Panc1 (cell line): ENCODE measurements at regions not wholly inside any gene's neighbourhood (a gene's known extent, or its start where the extent isn't known, plus 50 kb on each side); places are given as distances from the start of the nearest gene placed in this dataset.

Source experiments
- ATAC-seq: fragments of 200-7000 bp; cut with Tn5 transposase; 2 replicates; pipeline ENCODE4 v1.9.1; 2020; ENCODE audit warnings: mild to moderate bottlenecking, moderate library complexity
- BruUV-seq: library from RNA; stranded (reverse); fragments of 400-500 nt; replicated peaks from 2 replicates; lab custom pipeline; 2021; lab: Mats Ljungman, UMichigan
- CTCF ChIA-PET: fragments of 300-600 bp; sonication (Branson Sonifier 250); formaldehyde crosslinking; loops from one replicate; lab custom pipeline; 2022; ENCODE audit warnings: antibody characterized with exemption; lab: Charles Lee
- POLR2A ChIA-PET: fragments of 300-600 bp; sonication (Branson Sonifier 250); formaldehyde crosslinking; loops from one replicate; lab custom pipeline; 2022; ENCODE audit warnings: antibody characterized with exemption; lab: Charles Lee
- DNase-seq: peaks from one replicate; pipeline ENCODE4 v3.0.0-alpha.2; 2010; ENCODE audit warnings: low read depth, low spot score
- H3K27ac ChIP-seq: 2 replicates; pipeline ENCODE4 v1.5.1; 2011; ENCODE audit warnings: mild to moderate bottlenecking, low read length, inconsistent platforms
- H3K27me3 ChIP-seq: fragments of 200-500 bp; sonication (Bioruptor generic); 2 replicates; pipeline ENCODE4 v1.6.0; 2014; ENCODE audit warnings: low read length, inconsistent platforms; ENCODE audit not compliant: control insufficient read depth, insufficient read depth
- H3K36me3 ChIP-seq: fragments of 200-500 bp; sonication (Bioruptor generic); 2 replicates; pipeline ENCODE4 v1.5.1; 2014; ENCODE audit warnings: inconsistent platforms, mild to moderate bottlenecking, low read length, moderate library complexity; ENCODE audit not compliant: control insufficient read depth, insufficient read depth
- H3K4me1 ChIP-seq: 2 replicates; pipeline ENCODE4 v1.5.1; 2011; ENCODE audit warnings: inconsistent platforms, mild to moderate bottlenecking, low read length, moderate library complexity; ENCODE audit not compliant: control insufficient read depth, insufficient read depth
- H3K4me3 ChIP-seq, 2 experiments: 2 replicates each; pipeline ENCODE4 v1.5.1; 2011 to 2012; ENCODE audit warnings: low read depth in 2 of 2, low read length in 2 of 2, mild to moderate bottlenecking in 2 of 2, inconsistent platforms in 1 of 2, moderate library complexity in 1 of 2
- H3K9me3 ChIP-seq: fragments of 200-500 bp; sonication (Bioruptor generic); 2 replicates; pipeline ENCODE4 v1.5.1; 2014; ENCODE audit warnings: low read depth, mild to moderate bottlenecking, inconsistent platforms, low read length, moderate library complexity; ENCODE audit not compliant: control insufficient read depth, insufficient read depth
- POLR2AphosphoS5 ChIP-seq: IDR thresholded peaks from 2 replicates; pipeline ENCODE4 v1.6.1; 2012; ENCODE audit warnings: mild to moderate bottlenecking, low read depth, low read length, moderate library complexity
- SIN3A ChIP-seq: IDR thresholded peaks from 2 replicates; pipeline ENCODE4 v1.6.1; 2012; ENCODE audit warnings: low read depth, mild to moderate bottlenecking, low read length, moderate library complexity, borderline replicate concordance; ENCODE audit not compliant: insufficient read depth
- TCF7L2 ChIP-seq: IDR thresholded peaks from 2 replicates; pipeline ENCODE4 v1.6.1; 2011; ENCODE audit warnings: mild to moderate bottlenecking, low read depth, low read length, inconsistent platforms
- in situ Hi-C: cut with HindIII; loops from 2 replicates; pipeline ENCODE4 v1.10.0; 2016; ENCODE audit warnings: low sequenced_read_pairs, low pct_unique_long_range_greater_than_20kb
- intact Hi-C: fragments of 100-400 bp; cut with micrococcal nuclease; formaldehyde crosslinking; loops from one replicate; pipeline ENCODE4 v1.10.0; 2022; ENCODE audit not compliant: unreplicated experiment
- TF ChIP-seq, protein P1 (sequence below): fragments of 450-650 bp; IDR thresholded peaks from 2 replicates; pipeline ENCODE4 v1.5.1; 2017; ENCODE audit warnings: mild to moderate bottlenecking
- TF ChIP-seq, protein P2 (sequence below), 2 experiments: IDR thresholded peaks; 2 replicates each; pipeline ENCODE4 v1.6.1; 2011 to 2012; ENCODE audit warnings: low read depth in 2 of 2, control low read depth in 1 of 2, low read length in 1 of 2, mild to moderate bottlenecking in 1 of 2, moderate library complexity in 1 of 2; ENCODE audit not compliant: insufficient read depth in 1 of 2

DNA sequence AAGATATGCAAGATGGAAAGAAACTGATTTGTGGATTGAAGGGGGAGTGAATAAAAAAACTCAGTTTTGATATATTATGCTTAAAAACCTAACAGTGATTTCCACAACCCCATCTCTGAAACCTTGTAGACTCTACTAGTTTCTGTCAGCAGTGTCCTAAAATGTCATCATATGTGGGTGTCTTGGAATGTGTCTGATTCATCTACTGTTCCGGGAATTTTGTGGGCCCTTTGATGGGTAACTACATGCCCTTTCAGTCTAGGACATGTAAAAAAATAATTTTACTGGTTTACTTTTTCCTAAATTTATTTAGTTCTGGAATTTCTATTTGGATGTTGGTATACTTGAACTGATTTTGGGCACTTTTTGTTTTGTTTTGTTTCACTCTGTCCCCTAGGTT is 118.9 kb upstream of the NMUR2 start:
- H3K4me3 ChIP-seq: no peak overlapping the region
- no peaks in the 10 kb centered on the region for H3K27me3 ChIP-seq
- no peak for ATAC-seq
- DNase-seq: no peak
- intact Hi-C loops (no loop called here), in situ Hi-C loops (no loop called here)
- TF ChIP-seq POLR2AphosphoS5 (no peak), SIN3A (no peak), TCF7L2 (no peak)
- TF ChIP-seq, protein P1, sequence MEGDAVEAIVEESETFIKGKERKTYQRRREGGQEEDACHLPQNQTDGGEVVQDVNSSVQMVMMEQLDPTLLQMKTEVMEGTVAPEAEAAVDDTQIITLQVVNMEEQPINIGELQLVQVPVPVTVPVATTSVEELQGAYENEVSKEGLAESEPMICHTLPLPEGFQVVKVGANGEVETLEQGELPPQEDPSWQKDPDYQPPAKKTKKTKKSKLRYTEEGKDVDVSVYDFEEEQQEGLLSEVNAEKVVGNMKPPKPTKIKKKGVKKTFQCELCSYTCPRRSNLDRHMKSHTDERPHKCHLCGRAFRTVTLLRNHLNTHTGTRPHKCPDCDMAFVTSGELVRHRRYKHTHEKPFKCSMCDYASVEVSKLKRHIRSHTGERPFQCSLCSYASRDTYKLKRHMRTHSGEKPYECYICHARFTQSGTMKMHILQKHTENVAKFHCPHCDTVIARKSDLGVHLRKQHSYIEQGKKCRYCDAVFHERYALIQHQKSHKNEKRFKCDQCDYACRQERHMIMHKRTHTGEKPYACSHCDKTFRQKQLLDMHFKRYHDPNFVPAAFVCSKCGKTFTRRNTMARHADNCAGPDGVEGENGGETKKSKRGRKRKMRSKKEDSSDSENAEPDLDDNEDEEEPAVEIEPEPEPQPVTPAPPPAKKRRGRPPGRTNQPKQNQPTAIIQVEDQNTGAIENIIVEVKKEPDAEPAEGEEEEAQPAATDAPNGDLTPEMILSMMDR: no peak
- TF ChIP-seq, protein P2, sequence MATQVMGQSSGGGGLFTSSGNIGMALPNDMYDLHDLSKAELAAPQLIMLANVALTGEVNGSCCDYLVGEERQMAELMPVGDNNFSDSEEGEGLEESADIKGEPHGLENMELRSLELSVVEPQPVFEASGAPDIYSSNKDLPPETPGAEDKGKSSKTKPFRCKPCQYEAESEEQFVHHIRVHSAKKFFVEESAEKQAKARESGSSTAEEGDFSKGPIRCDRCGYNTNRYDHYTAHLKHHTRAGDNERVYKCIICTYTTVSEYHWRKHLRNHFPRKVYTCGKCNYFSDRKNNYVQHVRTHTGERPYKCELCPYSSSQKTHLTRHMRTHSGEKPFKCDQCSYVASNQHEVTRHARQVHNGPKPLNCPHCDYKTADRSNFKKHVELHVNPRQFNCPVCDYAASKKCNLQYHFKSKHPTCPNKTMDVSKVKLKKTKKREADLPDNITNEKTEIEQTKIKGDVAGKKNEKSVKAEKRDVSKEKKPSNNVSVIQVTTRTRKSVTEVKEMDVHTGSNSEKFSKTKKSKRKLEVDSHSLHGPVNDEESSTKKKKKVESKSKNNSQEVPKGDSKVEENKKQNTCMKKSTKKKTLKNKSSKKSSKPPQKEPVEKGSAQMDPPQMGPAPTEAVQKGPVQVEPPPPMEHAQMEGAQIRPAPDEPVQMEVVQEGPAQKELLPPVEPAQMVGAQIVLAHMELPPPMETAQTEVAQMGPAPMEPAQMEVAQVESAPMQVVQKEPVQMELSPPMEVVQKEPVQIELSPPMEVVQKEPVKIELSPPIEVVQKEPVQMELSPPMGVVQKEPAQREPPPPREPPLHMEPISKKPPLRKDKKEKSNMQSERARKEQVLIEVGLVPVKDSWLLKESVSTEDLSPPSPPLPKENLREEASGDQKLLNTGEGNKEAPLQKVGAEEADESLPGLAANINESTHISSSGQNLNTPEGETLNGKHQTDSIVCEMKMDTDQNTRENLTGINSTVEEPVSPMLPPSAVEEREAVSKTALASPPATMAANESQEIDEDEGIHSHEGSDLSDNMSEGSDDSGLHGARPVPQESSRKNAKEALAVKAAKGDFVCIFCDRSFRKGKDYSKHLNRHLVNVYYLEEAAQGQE (IDR thresholded peaks at IDR 0.05; ENCODE audit: insufficient read depth in 1 of 2, low read depth in 2 of 2, low read length in 1 of 2): no peak
- ChIA-PET CTCF (no interaction called here), POLR2A (no interaction called here)
- BruUV-seq: no TSS peak
- no peaks in the 10 kb centered on the region for H3K4me1 ChIP-seq
- no peaks in the 10 kb centered on the region for H3K9me3 ChIP-seq
- no peak overlapping the region for H3K27ac ChIP-seq
- no peaks in the 10 kb centered on the region for H3K36me3 ChIP-seq

GRCh38 chr5:152527358-152528052 is 122.4 kb upstream of the NMUR2 start:
- H3K27ac ChIP-seq: no peak overlapping the region
- intact Hi-C loops: no loop called here
- no peaks in the 10 kb centered on the region for H3K36me3 ChIP-seq
- ATAC-seq (no peak), DNase-seq (no peak)
- ChIA-PET POLR2A (no interaction called here), CTCF (no interaction called here)
- no peak overlapping the region for H3K4me3 ChIP-seq
- H3K9me3 ChIP-seq: no peaks in the 10 kb centered on the region
- H3K4me1 ChIP-seq: no peaks in the 10 kb centered on the region
- TF ChIP-seq TCF7L2: no peak
- no peak for TF ChIP-seq POLR2AphosphoS5
- TF ChIP-seq, protein P2 (IDR thresholded peaks at IDR 0.05; ENCODE audit: insufficient read depth in 1 of 2, low read depth in 2 of 2, low read length in 1 of 2): no peak
- TF ChIP-seq, protein P1: no peak
- TF ChIP-seq SIN3A: no peak
- no TSS peak for BruUV-seq
- in situ Hi-C loops: no loop called here
- no peaks in the 10 kb centered on the region for H3K27me3 ChIP-seq
